ENCODE measurements at regions not wholly inside any gene's neighbourhood (a gene's known extent, or its start where the extent isn't known, plus 50 kb on each side); places are given as distances from the start of the nearest gene placed in this dataset.

- TF ChIP-seq SP1 (IDR thresholded peaks at IDR 0.05; ENCODE audit: low read depth) = no peak
- no peak for TF ChIP-seq SRF (IDR thresholded peaks at IDR 0.05; ENCODE audit: low read depth)
- no peak for TF ChIP-seq ZFX (IDR thresholded peaks at IDR 0.05)
- TF ChIP-seq EGR1 (IDR thresholded peaks at IDR 0.05; ENCODE audit: low read depth) = no peak
- no peak for TF ChIP-seq REST (IDR thresholded peaks at IDR 0.05; ENCODE audit: low read depth)
- no peak for TF ChIP-seq POLR2AphosphoS5 (IDR thresholded peaks at IDR 0.05; ENCODE audit: low read depth, low read length)
- no peak for TF ChIP-seq RAD21 (IDR thresholded peaks at IDR 0.05; ENCODE audit: low read depth)
- TF ChIP-seq POLR2A (IDR thresholded peaks at IDR 0.05; ENCODE audit: borderline replicate concordance, extremely low read depth, insufficient read depth, insufficient read length) = no peak
- TF ChIP-seq MAX (IDR thresholded peaks at IDR 0.05) = no peak
- TF ChIP-seq EZH2 (IDR thresholded peaks at IDR 0.05) = no peak
- TF ChIP-seq JUND (IDR thresholded peaks at IDR 0.05) = no peak
- BruUV-seq (replicated peaks) = no TSS peak
- no peaks in the 10 kb centered on the region for H3K27me3 ChIP-seq (ENCODE audit: insufficient read depth, low read length)
- DNase-seq (ENCODE audit: low read depth, low spot score) (no peak), ATAC-seq (no peak)
- POLR2A ChIA-PET = no interaction called here
- H4K20me1 ChIP-seq (ENCODE audit: insufficient read depth) = no peaks in the 10 kb centered on the region
- H3K27ac ChIP-seq (ENCODE audit: low read depth, low read length) = no peak overlapping the region
- no peak overlapping the region for H3K9ac ChIP-seq (ENCODE audit: low read length)
- H3K4me3 ChIP-seq (replicated peaks in 1 of 2; ENCODE audit: low read depth in 1 of 2, low read length in 2 of 2) = no peak overlapping the region
- RAD21 ChIA-PET (ENCODE audit: low non-redundant PET in 1 of 2, low total read pairs in 2 of 2, uncharacterized antibody in 2 of 2, unreplicated experiment in 2 of 2) = no interaction called here
- intact Hi-C loops (cut with micrococcal nuclease) = no loop called here
- H3K9me2 ChIP-seq (ENCODE audit: insufficient read depth) = no peaks in the 10 kb centered on the region
- H3K36me3 ChIP-seq (ENCODE audit: control insufficient read depth in 1 of 2, insufficient read depth in 2 of 2, low read length in 2 of 2) = no peaks in the 10 kb centered on the region
- no peaks in the 10 kb centered on the region for H3K9me3 ChIP-seq (ENCODE audit: control insufficient read depth in 1 of 2, insufficient read depth in 1 of 2, low read depth in 1 of 2, low read length in 2 of 2)
- H3K4me1 ChIP-seq (ENCODE audit: control insufficient read depth in 1 of 2, insufficient read depth in 2 of 2, low read length in 2 of 2) = no peaks in the 10 kb centered on the region
- H3K4me2 ChIP-seq (ENCODE audit: low read length) = no peak overlapping the region
- H3K79me2 ChIP-seq (ENCODE audit: insufficient read depth, low read length) = no peaks in the 10 kb centered on the region
- H2AFZ ChIP-seq (ENCODE audit: low read depth, low read length, poor library complexity, severe bottlenecking) = no peak overlapping the region
- CTCF ChIA-PET = interaction anchor here (1.0 kb wide), 1 partner anchor 15 kb away, joined by 3 read pairs; no protein-coding TSS in a partner anchor
These were observed 96.6 kb upstream of the KCNA4 start for GRCh38 chr11:30113326-30113898.

Measured in HCT116 (cell line).